GM12878 (cell line): ENCODE measurements at regions not wholly inside any gene's neighbourhood (a gene's known extent, or its start where the extent isn't known, plus 50 kb on each side); places are given as distances from the start of the nearest gene placed in this dataset.

Experiments used
- ATAC-seq: fragments of 200-7000 bp; cut with Tn5 transposase; 3 replicates; pipeline ENCODE4 v1.9.1; 2020; ENCODE audit warnings: mild to moderate bottlenecking, moderate library complexity
- BruUV-seq: library from RNA; stranded (reverse); fragments of 400-500 nt; replicated peaks from 2 replicates; lab custom pipeline; 2021; lab: Mats Ljungman, UMichigan
- CTCF ChIA-PET: fragments of 300-600 bp; sonication (Branson Sonifier 250); formaldehyde crosslinking; extraction: SDS; loops from one replicate; lab custom pipeline; 2021; ENCODE audit warnings: inconsistent platforms; lab: Yijun Ruan, JAX
- POLR2A ChIA-PET: fragments of 350-600 bp; formaldehyde crosslinking; extraction: SDS; loops from one replicate; lab custom pipeline; 2021; ENCODE audit warnings: inconsistent platforms; lab: Charles Lee
- RAD21 ChIA-PET: fragments of 300-600 bp; sonication (Branson Sonifier 250); formaldehyde crosslinking; loops from one replicate; lab custom pipeline; 2023; ENCODE audit warnings: antibody characterized with exemption; ENCODE audit not compliant: unreplicated experiment; lab: Charles Lee
- SMC1A ChIA-PET: fragments of 300-600 bp; sonication (Branson Sonifier 250); formaldehyde crosslinking; loops from one replicate; lab custom pipeline; 2023; ENCODE audit not compliant: unreplicated experiment, uncharacterized antibody; lab: Charles Lee
- DNase-seq: peaks from one replicate; pipeline ENCODE4 v3.0.0-alpha.2; 2011; ENCODE audit warnings: low read depth, low spot score
- FAIRE-seq: peaks from 3 replicates; lab custom pipeline; 2011; peaks lifted over from hg19 to GRCh38; lab: Jason Lieb, UNC
- H2AFZ ChIP-seq: 2 replicates; pipeline ENCODE4 v1.6.0; 2011; ENCODE audit warnings: low read depth, low read length, control low read depth; ENCODE audit not compliant: control insufficient read depth
- H3K27ac ChIP-seq: 2 replicates; pipeline ENCODE4 v1.5.1; 2011; ENCODE audit warnings: control low read depth; ENCODE audit not compliant: control insufficient read depth, insufficient read depth
- H3K27me3 ChIP-seq, 2 experiments: replicated peaks in 1 of 2; 2 replicates each; pipeline versions ENCODE4 v1.6.0 to v1.6.1; 2011; ENCODE audit warnings: low read length in 1 of 2; ENCODE audit not compliant: control insufficient read depth in 2 of 2, insufficient read depth in 2 of 2
- H3K36me3 ChIP-seq, 2 experiments: 2 replicates each; pipeline ENCODE4 v1.5.1; 2011; ENCODE audit warnings: low read length in 1 of 2; ENCODE audit not compliant: control insufficient read depth in 2 of 2, insufficient read depth in 2 of 2
- H3K4me1 ChIP-seq: 2 replicates; pipeline ENCODE4 v1.6.1; 2011; ENCODE audit warnings: mild to moderate bottlenecking, low read length, moderate library complexity, mixed read lengths; ENCODE audit not compliant: control insufficient read depth, insufficient read depth
- H3K4me2 ChIP-seq: 2 replicates; pipeline ENCODE4 v1.6.0; 2011; ENCODE audit warnings: control low read depth; ENCODE audit not compliant: control insufficient read depth, insufficient read depth
- H3K4me3 ChIP-seq: fragments of 200-600 bp; sonication (generic); 2 replicates; pipeline ENCODE4 v1.5.1; 2016
- H3K79me2 ChIP-seq: 2 replicates; pipeline ENCODE4 v1.6.0; 2011; ENCODE audit warnings: low read length; ENCODE audit not compliant: control insufficient read depth, insufficient read depth
- H3K9ac ChIP-seq: 2 replicates; pipeline ENCODE4 v1.8.0; 2011; ENCODE audit warnings: low read length, control low read depth, mixed read lengths; ENCODE audit not compliant: control insufficient read depth, insufficient read depth
- H3K9me3 ChIP-seq: replicated peaks from 3 replicates; pipeline ENCODE4 v1.5.1; 2011; ENCODE audit warnings: mild to moderate bottlenecking, low read length; ENCODE audit not compliant: control insufficient read depth, insufficient read depth
- H4K20me1 ChIP-seq: 2 replicates; pipeline ENCODE4 v1.6.0; 2011; ENCODE audit not compliant: control insufficient read depth, insufficient read depth
- ASH2L ChIP-seq: fragments of 300-600, 200-600 bp; sonication (generic); IDR thresholded peaks from 2 replicates; pipeline ENCODE4 v1.6.1; 2017; ENCODE audit warnings: low read depth, mild to moderate bottlenecking, borderline replicate concordance
- ATF3 ChIP-seq: IDR thresholded peaks from 2 replicates; pipeline ENCODE4 v1.6.1; 2011; ENCODE audit warnings: low read depth, mild to moderate bottlenecking, low read length, moderate library complexity, borderline replicate concordance; ENCODE audit errors: extremely low read depth
- BCL3 ChIP-seq: IDR thresholded peaks from 2 replicates; pipeline ENCODE4 v1.6.1; 2011; ENCODE audit warnings: borderline replicate concordance, low read depth, mild to moderate bottlenecking, moderate library complexity, low read length; ENCODE audit not compliant: insufficient read depth, poor library complexity, severe bottlenecking
- FOS ChIP-seq: IDR thresholded peaks from 3 replicates; pipeline ENCODE4 v1.6.1; 2011; ENCODE audit warnings: borderline replicate concordance; ENCODE audit not compliant: insufficient read length; ENCODE audit errors: extremely low read depth
- NFXL1 ChIP-seq: fragments of 450-650 bp; IDR thresholded peaks from 2 replicates; pipeline ENCODE4 v1.6.1; 2017; ENCODE audit warnings: antibody characterized with exemption, mild to moderate bottlenecking, borderline replicate concordance
- PML ChIP-seq: IDR thresholded peaks from 2 replicates; pipeline ENCODE4 v1.6.1; 2012; ENCODE audit warnings: low read length, inconsistent platforms
- RUNX3 ChIP-seq: IDR thresholded peaks from 2 replicates; pipeline ENCODE4 v1.6.1; 2012; ENCODE audit warnings: low read length, inconsistent platforms
- YBX1 ChIP-seq: fragments of 450-650 bp; IDR thresholded peaks from 2 replicates; pipeline ENCODE4 v1.6.1; 2016; ENCODE audit warnings: antibody characterized with exemption
- WGBS: methylation state at CpG from one replicate; pipeline ENCODE4 v1.1.6; 2016; ENCODE audit warnings: low lambda C conversion rate; ENCODE audit not compliant: insufficient replicate concordance, insufficient coverage; ENCODE audit errors: missing lambda C conversion rate; 5-methylcytosine and 5-hydroxymethylcytosine counted together
- in situ Hi-C: fragments of 300-500 bp; cut with MboI; formaldehyde crosslinking; loops from 9 replicates; pipeline ENCODE4 v1.14.3; 2018; ENCODE audit warnings: mixed read lengths
- intact Hi-C: fragments of 100-400 bp; cut with micrococcal nuclease; formaldehyde crosslinking; loops from one replicate; pipeline ENCODE4 v1.14.2; 2022; ENCODE audit not compliant: unreplicated experiment

DNA sequence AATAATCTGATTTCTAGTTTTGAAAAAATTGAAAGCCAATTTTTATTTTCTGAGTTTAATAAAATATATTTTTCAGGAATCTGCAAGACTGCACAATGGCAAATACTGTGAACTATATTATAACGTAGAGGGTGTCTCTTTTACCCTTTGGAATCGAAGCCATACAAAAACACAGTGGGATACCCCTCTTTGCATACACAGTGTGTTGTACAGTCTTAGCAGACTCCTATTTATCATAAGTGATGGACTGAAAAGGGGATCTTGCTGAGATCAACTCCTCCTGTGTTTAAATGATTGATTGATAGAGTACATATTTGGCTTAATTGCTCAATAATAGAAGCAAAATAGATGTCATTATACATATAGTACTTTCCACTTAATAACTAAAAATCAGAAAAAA lies 981.2 kb downstream of the NSUN3 start:
- Histone ChIP-seq H3K4me1 (no peaks in the 10 kb centered on the region), H3K4me3 (no peak overlapping the region), H3K9me3 (no peaks in the 10 kb centered on the region), H3K4me2 (no peak overlapping the region), H3K36me3 (no peaks in the 10 kb centered on the region), H4K20me1 (no peaks in the 10 kb centered on the region), H3K79me2 (no peaks in the 10 kb centered on the region), H3K27me3 (no peaks in the 10 kb centered on the region), H3K27ac (no peak overlapping the region), H3K9ac (no peak overlapping the region), H2AFZ (no peak overlapping the region)
- TF ChIP-seq BCL3 (no peak), ATF3 (no peak), NFXL1 (no peak), YBX1 (no peak), ASH2L (no peak), PML (no peak), FOS (no peak)
- intact Hi-C loops (no loop called here), in situ Hi-C loops (no loop called here)
- 0% methylated on average over 2 of the region's 2 CpGs for WGBS
- RAD21 ChIA-PET = no interaction called here
- CTCF ChIA-PET = no interaction called here
- no peak for FAIRE-seq
- SMC1A ChIA-PET = interaction anchor here (0.6 kb wide), 1 partner anchor 81 kb away, joined by 3 read pairs; no protein-coding TSS in a partner anchor
- ATAC-seq = no peak
- POLR2A ChIA-PET = no interaction called here
- DNase-seq = no peak
- no TSS peak for BruUV-seq

DNA sequence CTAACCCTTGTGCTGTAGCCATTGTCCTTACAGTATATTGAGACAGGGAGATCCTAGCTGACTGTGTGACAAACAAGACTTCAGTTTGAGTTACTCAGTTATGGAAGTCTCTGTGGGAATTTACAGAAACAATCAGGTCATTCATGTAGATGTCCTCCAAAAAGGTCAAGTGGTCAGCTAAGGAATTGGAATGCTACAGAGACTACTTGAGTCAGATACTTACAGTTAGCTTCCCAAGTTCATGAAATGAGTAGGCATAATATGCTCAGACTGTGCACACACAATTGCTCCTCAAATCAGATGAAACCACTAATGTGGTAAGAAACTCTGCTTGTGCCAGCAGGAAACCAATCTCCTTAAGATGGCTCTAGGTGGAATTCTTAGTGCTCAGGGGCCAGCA lies 985.7 kb downstream of the NSUN3 start:
- no peak for FAIRE-seq
- TF ChIP-seq RUNX3 = no peak
- Histone ChIP-seq H3K4me3 (no peak overlapping the region), H3K27ac (no peak overlapping the region), H3K27me3 (no peaks in the 10 kb centered on the region), H3K4me1 (no peaks in the 10 kb centered on the region), H3K9me3 (no peaks in the 10 kb centered on the region), H2AFZ (no peak overlapping the region), H3K79me2 (no peaks in the 10 kb centered on the region), H3K9ac (no peak overlapping the region), H4K20me1 (no peaks in the 10 kb centered on the region), H3K36me3 (no peaks in the 10 kb centered on the region), H3K4me2 (no peak overlapping the region)
- ChIA-PET SMC1A (no interaction called here), RAD21 (no interaction called here), CTCF (no interaction called here), POLR2A (no interaction called here)
- intact Hi-C loops (no loop called here), in situ Hi-C loops (no loop called here)
- ATAC-seq = no peak
- DNase-seq = no peak
- no TSS peak for BruUV-seq
